ENCODE measurements at regions not wholly inside any gene's neighbourhood (a gene's known extent, or its start where the extent isn't known, plus 50 kb on each side); places are given as distances from the start of the nearest gene placed in this dataset.

DNA sequence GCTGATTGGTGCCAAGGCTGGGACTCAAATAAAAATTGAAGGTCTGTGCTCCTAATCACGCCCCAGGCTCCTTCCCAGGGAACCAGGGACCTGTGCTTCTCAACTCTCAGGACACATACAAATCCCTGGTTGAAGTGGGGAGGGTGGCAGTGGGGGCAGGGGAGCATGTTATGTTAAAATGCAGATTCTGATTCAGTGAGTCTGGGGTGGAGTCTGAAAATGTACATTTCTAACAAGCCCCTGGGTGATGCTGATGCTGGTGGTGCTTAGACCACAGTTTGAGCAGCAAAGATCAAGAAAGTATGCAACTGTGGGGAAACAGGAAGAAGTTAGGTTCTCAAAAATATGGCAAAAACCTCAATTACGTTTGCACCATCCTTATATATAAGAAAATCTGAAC, 236.5 kb downstream of the MAGEB17 start:
- TF ChIP-seq, protein P1, sequence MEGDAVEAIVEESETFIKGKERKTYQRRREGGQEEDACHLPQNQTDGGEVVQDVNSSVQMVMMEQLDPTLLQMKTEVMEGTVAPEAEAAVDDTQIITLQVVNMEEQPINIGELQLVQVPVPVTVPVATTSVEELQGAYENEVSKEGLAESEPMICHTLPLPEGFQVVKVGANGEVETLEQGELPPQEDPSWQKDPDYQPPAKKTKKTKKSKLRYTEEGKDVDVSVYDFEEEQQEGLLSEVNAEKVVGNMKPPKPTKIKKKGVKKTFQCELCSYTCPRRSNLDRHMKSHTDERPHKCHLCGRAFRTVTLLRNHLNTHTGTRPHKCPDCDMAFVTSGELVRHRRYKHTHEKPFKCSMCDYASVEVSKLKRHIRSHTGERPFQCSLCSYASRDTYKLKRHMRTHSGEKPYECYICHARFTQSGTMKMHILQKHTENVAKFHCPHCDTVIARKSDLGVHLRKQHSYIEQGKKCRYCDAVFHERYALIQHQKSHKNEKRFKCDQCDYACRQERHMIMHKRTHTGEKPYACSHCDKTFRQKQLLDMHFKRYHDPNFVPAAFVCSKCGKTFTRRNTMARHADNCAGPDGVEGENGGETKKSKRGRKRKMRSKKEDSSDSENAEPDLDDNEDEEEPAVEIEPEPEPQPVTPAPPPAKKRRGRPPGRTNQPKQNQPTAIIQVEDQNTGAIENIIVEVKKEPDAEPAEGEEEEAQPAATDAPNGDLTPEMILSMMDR (IDR thresholded peaks at IDR 0.05) = no peak
- TF ChIP-seq POLR2A (IDR thresholded peaks at IDR 0.05) (no peak), POLR2AphosphoS5 (IDR thresholded peaks at IDR 0.05; ENCODE audit: insufficient read depth in 1 of 2, low read depth in 1 of 2) (no peak)

All from vagina (tissue), 2 donors.